NCI-H2227 (cell line): ENCODE measurements at regions not wholly inside any gene's neighbourhood (a gene's known extent, or its start where the extent isn't known, plus 50 kb on each side); places are given as distances from the start of the nearest gene placed in this dataset.

Experiments
- DNase-seq: peaks from one replicate; lab custom pipeline; 2025; ENCODE audit not compliant: unreplicated experiment; lab: John Stamatoyannopoulos, UW

DNA sequence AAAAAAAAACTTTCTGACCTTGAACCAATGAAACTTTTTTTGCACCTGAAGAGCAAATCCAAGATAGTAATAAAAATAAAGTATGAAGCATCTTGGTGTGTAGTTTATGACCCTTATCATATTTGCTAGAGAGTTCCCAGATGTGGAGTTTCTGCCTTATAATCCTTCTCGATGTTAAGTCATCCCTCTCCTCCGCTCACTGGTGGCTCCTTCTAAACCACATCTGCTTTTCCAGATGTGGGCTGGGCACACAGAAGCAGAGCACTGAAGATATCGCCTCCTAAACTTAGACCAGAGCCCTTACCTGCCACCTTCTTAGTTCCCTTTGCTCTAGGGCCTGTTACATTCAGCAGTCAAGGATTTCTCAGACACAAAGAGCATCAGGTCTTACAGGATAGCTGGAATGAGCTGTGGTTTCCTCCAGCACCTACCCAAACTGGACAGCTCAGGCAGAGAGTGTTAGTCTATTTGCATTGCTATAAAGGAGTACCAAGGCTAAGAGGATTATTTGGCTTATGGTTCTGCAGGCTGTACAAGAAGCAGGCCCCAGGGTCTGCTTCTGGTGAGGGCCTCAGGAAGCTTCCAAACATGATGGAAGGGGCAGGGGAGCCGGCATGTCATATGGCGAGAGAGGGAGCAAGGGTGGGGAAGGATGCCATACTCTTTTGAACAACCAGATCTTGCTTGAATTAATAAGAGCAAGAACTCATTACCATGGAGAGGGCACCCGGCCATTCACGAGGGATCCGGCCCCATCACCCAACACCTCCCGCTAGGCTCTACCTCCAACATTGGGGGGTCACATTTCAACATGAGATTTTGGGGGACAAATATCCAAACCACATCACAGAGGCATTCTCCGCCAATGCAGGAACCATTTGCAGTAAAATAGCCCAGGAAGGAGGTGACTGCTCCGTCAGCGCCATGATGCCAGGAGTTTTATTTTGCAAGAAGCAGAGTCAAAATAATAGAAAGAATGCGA, 75.6 kb upstream of the HELT start:
- DNase-seq: no peak

GRCh38 chr4:184949020-184949419, 69.3 kb upstream of the HELT start:
- DNase-seq: no peak

GRCh38 chr4:184950117-184950830, 68.0 kb upstream of the HELT start:
- DNase-seq: no peak

GRCh38 chr4:184950926-184951325, 67.4 kb upstream of the HELT start:
- DNase-seq: no peak

GRCh38 chr4:184951668-184952160, 66.6 kb upstream of the HELT start:
- DNase-seq: no peak

- no peak for DNase-seq
Observed at GRCh38 chr4:184952522-184952921, 65.8 kb upstream of the HELT start.

DNA sequence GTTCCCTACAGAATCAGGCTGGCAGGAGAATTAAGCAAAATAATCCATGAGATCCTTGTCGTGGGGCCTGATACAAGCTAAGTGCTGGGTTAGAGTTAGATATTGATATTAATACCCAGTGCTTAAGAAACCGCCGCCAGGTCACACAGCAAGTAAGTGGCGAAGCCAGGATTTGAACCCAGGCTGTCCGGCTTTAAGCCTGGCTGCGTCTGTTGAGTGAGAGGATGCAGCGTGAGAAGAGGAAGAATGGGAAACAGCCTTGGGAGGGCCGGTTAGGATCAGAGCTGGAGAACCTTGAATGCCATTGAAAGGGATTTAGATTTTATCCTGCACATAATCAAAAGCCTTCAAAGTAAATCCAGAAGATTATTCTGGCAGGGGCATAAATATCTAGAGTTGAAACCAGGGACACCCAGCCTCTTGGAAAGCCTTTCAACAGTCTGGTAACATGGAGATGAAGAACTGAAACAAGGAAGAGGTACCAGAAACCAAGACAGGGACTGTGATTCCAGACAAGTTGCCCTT, 64.8 kb upstream of the HELT start:
- DNase-seq: no peak

DNA sequence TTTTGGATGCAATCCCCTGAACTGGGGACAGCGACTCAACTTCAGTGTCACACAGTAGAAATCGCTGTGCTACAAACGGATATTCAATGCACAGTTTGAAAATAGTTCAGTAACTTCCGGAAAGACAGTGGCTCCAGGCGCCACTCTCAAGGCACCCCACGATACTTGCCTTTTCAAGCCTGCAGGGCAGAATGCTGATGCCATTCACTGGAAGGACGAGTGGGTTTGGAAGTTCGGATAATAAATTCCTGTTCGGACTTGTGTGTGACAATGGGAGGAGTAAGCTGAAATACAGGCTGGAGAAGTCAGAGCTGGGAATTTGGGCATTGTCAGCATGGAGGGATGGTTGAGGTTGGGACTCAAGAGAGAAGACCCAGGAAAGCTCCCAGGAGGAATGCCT, 64.3 kb upstream of the HELT start:
- DNase-seq: no peak

GRCh38 chr4:184954482-184954881, 63.8 kb upstream of the HELT start:
- no peak for DNase-seq

- DNase-seq: no peak
Observed at GRCh38 chr4:184955116-184955515, 63.2 kb upstream of the HELT start.

- no peak for DNase-seq
Observed at GRCh38 chr4:184955636-184956035, 62.7 kb upstream of the HELT start.

DNA sequence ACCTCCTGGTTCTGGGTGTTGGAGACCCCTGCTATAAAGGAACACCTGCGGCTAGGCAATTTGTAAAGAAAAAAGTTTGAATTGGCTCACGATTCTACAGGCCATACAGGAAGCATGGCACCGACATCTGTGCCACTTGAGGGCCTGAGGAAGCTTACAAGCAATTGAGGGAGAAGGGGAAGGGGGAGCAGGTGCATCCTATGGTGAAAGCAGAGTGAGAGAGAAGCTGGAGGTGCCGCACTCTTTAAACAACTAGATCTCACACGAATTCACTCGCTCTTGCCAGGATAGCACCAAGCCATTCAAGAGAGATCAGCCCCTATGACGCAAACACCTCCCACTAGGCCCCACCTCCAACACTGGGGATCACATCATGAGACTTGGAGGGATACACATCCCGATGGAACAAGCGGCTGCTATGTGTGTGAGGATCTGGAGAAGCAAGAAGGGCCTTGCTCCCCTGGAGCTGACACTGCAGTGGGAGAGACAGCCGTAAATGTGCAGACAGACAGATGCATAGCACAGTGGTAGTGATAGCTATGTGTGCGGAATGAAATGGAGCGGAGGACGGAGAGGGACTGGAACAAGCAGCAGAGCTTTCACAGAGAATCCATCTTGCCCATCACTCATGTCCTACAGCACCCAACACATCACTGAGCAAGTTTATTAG, 60.7 kb upstream of the HELT start:
- DNase-seq: peak; percentile 49

GRCh38 chr4:184958127-184958922, 60.0 kb upstream of the HELT start:
- peak; percentile 49 for DNase-seq

DNA sequence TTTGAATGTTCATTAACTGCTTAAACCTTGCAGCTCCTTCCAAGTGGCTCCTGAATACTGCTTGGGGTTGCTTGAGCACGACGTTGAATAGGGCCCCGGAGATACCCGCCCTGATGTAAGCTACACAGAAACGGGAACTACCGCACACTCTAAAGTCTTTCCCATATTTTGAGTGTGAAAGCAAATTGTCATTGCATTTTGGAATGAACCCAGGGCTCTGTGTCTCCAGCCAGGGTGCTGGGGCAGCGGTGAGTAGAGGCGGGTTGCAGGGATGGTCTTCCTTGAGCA, 59.4 kb upstream of the HELT start:
- peak; percentile 40 for DNase-seq

GRCh38 chr4:184959309-184959708, 59.0 kb upstream of the HELT start:
- DNase-seq: no peak

GRCh38 chr4:184959786-184960185, 58.5 kb upstream of the HELT start:
- no peak for DNase-seq

GRCh38 chr4:184960505-184960971, 57.8 kb upstream of the HELT start:
- DNase-seq: no peak

- DNase-seq: no peak
Observed at GRCh38 chr4:184961660-184962059, 56.6 kb upstream of the HELT start.

DNA sequence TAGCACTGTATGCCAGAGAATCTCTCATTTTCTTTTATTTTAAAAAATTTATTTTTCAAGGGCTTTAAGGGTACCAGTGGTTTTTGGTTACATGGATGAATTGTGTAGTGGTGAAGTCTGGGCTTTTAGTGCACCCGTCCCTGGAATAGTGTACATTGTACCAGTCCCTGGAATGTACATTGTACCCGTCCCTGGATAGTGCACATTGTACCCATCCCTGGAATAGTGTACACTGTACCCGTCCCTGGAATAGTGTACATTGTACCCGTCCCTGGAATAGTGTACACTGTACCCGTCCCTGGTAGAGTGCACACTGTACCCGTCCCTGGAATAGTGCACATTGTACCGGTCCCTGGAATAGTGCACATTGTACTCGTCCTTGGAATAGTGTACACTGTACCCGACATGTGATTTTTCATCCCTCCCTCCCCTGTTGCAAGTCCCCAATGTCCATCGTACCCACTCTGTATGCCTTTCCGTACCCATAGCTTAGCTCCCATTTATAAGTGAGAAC, 56.1 kb upstream of the HELT start:
- no peak for DNase-seq
